ENCODE measurements at regions not wholly inside any gene's neighbourhood (a gene's known extent, or its start where the extent isn't known, plus 50 kb on each side); places are given as distances from the start of the nearest gene placed in this dataset.

DNA sequence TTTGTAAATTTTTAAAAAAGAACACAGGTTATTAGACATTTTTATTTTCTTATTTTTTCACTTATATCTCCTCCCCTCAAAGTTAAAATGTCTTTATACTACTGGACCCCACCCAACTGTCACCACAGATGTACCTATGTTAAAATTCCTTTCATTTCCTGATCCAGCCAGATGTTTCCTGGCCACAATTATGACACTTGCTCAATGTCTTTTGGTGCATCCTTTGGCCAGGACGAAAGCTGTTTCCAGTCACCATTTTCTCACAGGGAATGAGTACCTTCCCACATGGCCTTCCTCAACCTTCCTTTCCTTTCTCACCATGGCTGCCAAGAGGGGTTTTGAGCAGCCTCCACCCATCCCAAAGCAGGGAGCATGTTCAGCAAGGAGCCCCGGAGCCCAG, 365.7 kb upstream of the MAF start:
- H3K4me3 ChIP-seq, result no peak overlapping the region
- no peak for ATAC-seq
- H3K9me3 ChIP-seq, result no peaks in the 10 kb centered on the region
- DNase-seq, result no peak
- TF ChIP-seq CTCF (IDR thresholded peaks at IDR 0.05), result no peak
- peaks cover 0 to 5% of the 10 kb centered on the region in 2 donors for H3K27me3 ChIP-seq
- H3K27ac ChIP-seq, result no peak overlapping the region
- intact Hi-C loops (cut with DNase I), result no loop called here
- no peaks in the 10 kb centered on the region for H3K4me1 ChIP-seq
- H3K36me3 ChIP-seq, result no peaks in the 10 kb centered on the region

- Histone ChIP-seq H3K9me3 (no peaks in the 10 kb centered on the region), H3K4me1 (no peaks in the 10 kb centered on the region), H3K27ac (no peak overlapping the region), H3K4me3 (no peak overlapping the region), H3K27me3 (peaks cover 0 to 5% of the 10 kb centered on the region in 2 donors), H3K36me3 (no peaks in the 10 kb centered on the region)
- ATAC-seq (no peak), DNase-seq (no peak)
- intact Hi-C loops (cut with DNase I), result no loop called here
- TF ChIP-seq CTCF (IDR thresholded peaks at IDR 0.05), result no peak
Measured at GRCh38 chr16:79965718-79966117, 365.2 kb upstream of the MAF start.

- intact Hi-C loops (cut with DNase I), result no loop called here
- DNase-seq, result no peak
- Histone ChIP-seq H3K36me3 (no peaks in the 10 kb centered on the region), H3K9me3 (no peaks in the 10 kb centered on the region), H3K4me3 (no peak overlapping the region), H3K27me3 (peaks cover 0 to 5% of the 10 kb centered on the region in 2 donors), H3K27ac (no peak overlapping the region), H3K4me1 (no peaks in the 10 kb centered on the region)
- no peak for TF ChIP-seq CTCF (IDR thresholded peaks at IDR 0.05)
- no peak for ATAC-seq
Measured at GRCh38 chr16:79964104-79964503, 363.6 kb upstream of the MAF start.

GRCh38 chr16:79962962-79963361, 362.4 kb upstream of the MAF start:
- Histone ChIP-seq H3K27me3 (peaks cover 0 to 5% of the 10 kb centered on the region in 2 donors), H3K36me3 (no peaks in the 10 kb centered on the region), H3K9me3 (no peaks in the 10 kb centered on the region), H3K27ac (no peak overlapping the region), H3K4me3 (no peak overlapping the region), H3K4me1 (no peaks in the 10 kb centered on the region)
- DNase-seq (no peak), ATAC-seq (no peak)
- no peak for TF ChIP-seq CTCF (IDR thresholded peaks at IDR 0.05)
- intact Hi-C loops (cut with DNase I), result no loop called here

DNA sequence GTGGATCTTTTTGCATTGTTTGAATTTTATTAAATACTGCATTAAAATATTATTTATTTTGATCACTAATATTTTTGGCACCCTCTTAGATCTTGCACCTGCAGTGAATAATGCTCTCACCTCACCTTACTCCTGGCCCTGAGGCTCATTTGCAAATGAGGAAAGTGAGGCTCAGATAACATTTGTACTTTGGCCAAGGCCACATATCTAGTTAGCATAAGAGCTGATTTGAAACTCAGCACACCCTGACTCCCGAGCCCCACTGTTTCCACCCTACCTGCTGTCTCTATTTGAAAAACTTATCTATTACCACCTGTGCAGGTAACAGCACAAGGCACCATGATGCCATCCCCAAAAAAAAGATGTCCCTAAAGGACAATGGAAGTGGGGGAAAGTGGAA, 358.7 kb upstream of the MAF start:
- H3K4me3 ChIP-seq, result no peak overlapping the region
- H3K27me3 ChIP-seq, result peaks cover 0 to 5% of the 10 kb centered on the region in 2 donors
- ATAC-seq (no peak), DNase-seq (no peak)
- H3K4me1 ChIP-seq, result no peaks in the 10 kb centered on the region
- intact Hi-C loops (cut with DNase I), result no loop called here
- H3K9me3 ChIP-seq, result no peaks in the 10 kb centered on the region
- H3K27ac ChIP-seq, result no peak overlapping the region
- H3K36me3 ChIP-seq, result no peaks in the 10 kb centered on the region
- TF ChIP-seq CTCF (IDR thresholded peaks at IDR 0.05), result no peak

Data from left lung (tissue), 4 donors.